HepG2 (cell line): ENCODE measurements at regions not wholly inside any gene's neighbourhood (a gene's known extent, or its start where the extent isn't known, plus 50 kb on each side); places are given as distances from the start of the nearest gene placed in this dataset.

Source experiments
- ATAC-seq: fragments of 200-7000 bp; cut with Tn5 transposase; 3 replicates; pipeline ENCODE4 v1.9.1; 2020; ENCODE audit warnings: mild to moderate bottlenecking, moderate library complexity
- BruUV-seq: library from RNA; stranded (reverse); fragments of 400-500 nt; replicated peaks from 2 replicates; lab custom pipeline; 2021; lab: Mats Ljungman, UMichigan
- CTCF ChIA-PET: fragments of 300-600 bp; formaldehyde crosslinking; extraction: SDS; loops from one replicate; lab custom pipeline; 2021; ENCODE audit warnings: low total read pairs, inconsistent platforms, low intra/inter-chr PET ratio; lab: Yijun Ruan, JAX
- POLR2A ChIA-PET: fragments of 350-600 bp; sonication (Branson Sonifier 250); formaldehyde crosslinking; loops from one replicate; lab custom pipeline; 2020; ENCODE audit warnings: antibody characterized with exemption, inconsistent platforms; lab: Yijun Ruan, JAX
- DNase-seq: peaks from one replicate; pipeline ENCODE4 v3.0.0-alpha.2; 2015; ENCODE audit warnings: low spot score
- FAIRE-seq: peaks from 3 replicates; lab custom pipeline; 2011; peaks lifted over from hg19 to GRCh38; lab: Jason Lieb, UNC
- H2AFZ ChIP-seq: one replicate; pipeline ENCODE4 v1.6.1; 2011; ENCODE audit warnings: low read length, inconsistent platforms
- H3K27ac ChIP-seq: fragments of 300-600 bp; 3 replicates; pipeline ENCODE4 v1.8.0; 2011; ENCODE audit warnings: mixed run types, mild to moderate bottlenecking, mixed read lengths, low read length, inconsistent platforms; ENCODE audit not compliant: insufficient read depth; ENCODE audit errors: extremely low read length
- H3K27me3 ChIP-seq, 2 experiments: fragments of 200-600 bp in 1 of 2; 2 replicates in 1 of 2; 3 replicates in 1 of 2; pipeline versions ENCODE4 v1.6.0 to v1.8.0; 2011; ENCODE audit warnings: low read length in 2 of 2, mild to moderate bottlenecking in 2 of 2, moderate library complexity in 2 of 2, inconsistent platforms in 1 of 2; ENCODE audit not compliant: insufficient read depth in 2 of 2, control insufficient read depth in 1 of 2
- H3K36me3 ChIP-seq, 2 experiments: fragments of 200-600 bp in 1 of 2; replicated peaks in 1 of 2; 2 replicates in 1 of 2; 3 replicates in 1 of 2; pipeline versions ENCODE4 v1.5.1 to v1.8.0; 2011; ENCODE audit warnings: low read length in 2 of 2, inconsistent platforms in 1 of 2; ENCODE audit not compliant: insufficient read depth in 2 of 2, control insufficient read depth in 1 of 2
- H3K4me1 ChIP-seq: 2 replicates; pipeline ENCODE4 v1.5.1; 2012; ENCODE audit warnings: low read length, inconsistent platforms; ENCODE audit not compliant: insufficient read depth
- H3K4me2 ChIP-seq: 2 replicates; pipeline ENCODE4 v1.6.0; 2011; ENCODE audit warnings: low read depth, low read length, inconsistent platforms
- H3K4me3 ChIP-seq, 3 experiments: fragments of 200-600 bp in 1 of 3; sonication (generic), shearing (Covaris generic) in 1 of 3; replicated peaks in 1 of 3; 2 replicates each; pipeline ENCODE4 v1.5.1; 2011 to 2016; ENCODE audit warnings: low read length in 3 of 3, inconsistent platforms in 2 of 3, low read depth in 2 of 3, mild to moderate bottlenecking in 2 of 3, control low read depth in 1 of 3, mixed read lengths in 1 of 3; ENCODE audit not compliant: insufficient read depth in 1 of 3
- H3K79me2 ChIP-seq: one replicate; pipeline ENCODE4 v1.6.1; 2011; ENCODE audit warnings: low read length, inconsistent platforms; ENCODE audit not compliant: insufficient read depth
- H3K9ac ChIP-seq: 2 replicates; pipeline ENCODE4 v1.6.0; 2011; ENCODE audit warnings: mild to moderate bottlenecking, low read depth, low read length, inconsistent platforms; ENCODE audit not compliant: insufficient read depth
- H3K9me3 ChIP-seq: 2 replicates; pipeline ENCODE4 v1.5.1; 2012; ENCODE audit warnings: mild to moderate bottlenecking, low read length
- H4K20me1 ChIP-seq: 2 replicates; pipeline ENCODE4 v1.6.0; 2011; ENCODE audit warnings: inconsistent platforms, mild to moderate bottlenecking, low read length, moderate library complexity; ENCODE audit not compliant: insufficient read depth
- CEBPB ChIP-seq: IDR thresholded peaks from 2 replicates; pipeline ENCODE4 v1.6.1; 2011; ENCODE audit warnings: low read depth, low read length, improper control_type of control experiment, borderline replicate concordance
- GLMP ChIP-seq: sonication (generic); formaldehyde crosslinking; IDR thresholded peaks from 2 replicates; pipeline ENCODE4 v1.9.0; 2021; ENCODE audit warnings: missing genetic modification reagents, mild to moderate bottlenecking, borderline replicate concordance
- JARID2 ChIP-seq: sonication (generic); formaldehyde crosslinking; IDR thresholded peaks from 2 replicates; pipeline ENCODE4 v1.8.1; 2023; ENCODE audit warnings: missing genetic modification reagents, inconsistent platforms; ENCODE audit not compliant: insufficient replicate concordance
- KDM6A ChIP-seq: IDR thresholded peaks from 2 replicates; pipeline ENCODE4 v1.6.1; 2016; ENCODE audit warnings: low read depth
- NFE2L2 ChIP-seq: fragments of 150-350 bp; IDR thresholded peaks from 2 replicates; pipeline ENCODE4 v1.6.1; 2014; ENCODE audit warnings: low read length
- ONECUT2 ChIP-seq: sonication (generic); formaldehyde crosslinking; IDR thresholded peaks from 2 replicates; pipeline ENCODE4 v1.4.0; 2020; ENCODE audit warnings: missing genetic modification reagents
- PHF8 ChIP-seq: sonication (generic); formaldehyde crosslinking; IDR thresholded peaks from 2 replicates; pipeline ENCODE4 v1.5.0; 2020; ENCODE audit warnings: missing genetic modification reagents
- SETDB1 ChIP-seq: sonication (generic); formaldehyde crosslinking; IDR thresholded peaks from 2 replicates; pipeline ENCODE4 v1.5.1; 2020; ENCODE audit warnings: missing genetic modification reagents, mild to moderate bottlenecking, borderline replicate concordance
- TEF ChIP-seq: sonication (generic); formaldehyde crosslinking; IDR thresholded peaks from 2 replicates; pipeline ENCODE4 v1.5.0; 2020; ENCODE audit warnings: missing genetic modification reagents
- ZNF740 ChIP-seq: sonication (generic); formaldehyde crosslinking; IDR thresholded peaks from 2 replicates; pipeline ENCODE4 v1.4.0; 2020; ENCODE audit warnings: missing genetic modification reagents
- ZNF773 ChIP-seq: sonication (generic); formaldehyde crosslinking; IDR thresholded peaks from 2 replicates; pipeline ENCODE4 v1.4.0; 2020; ENCODE audit warnings: missing genetic modification reagents, borderline replicate concordance
- WGBS: methylation state at CpG from one replicate; pipeline ENCODE4 v1.1.6; 2017; ENCODE audit warnings: low lambda C conversion rate; 5-methylcytosine and 5-hydroxymethylcytosine counted together
- in situ Hi-C: cut with HindIII; loops from 2 replicates; pipeline ENCODE4 v1.10.0; 2017; ENCODE audit warnings: low pct_unique_long_range_greater_than_20kb; ENCODE audit not compliant: extremely low pct_ligation_motif_present
- intact Hi-C: fragments of 100-400 bp; cut with micrococcal nuclease; formaldehyde crosslinking; loops from one replicate; pipeline ENCODE4 v1.10.0; 2022; ENCODE audit not compliant: unreplicated experiment
- TF ChIP-seq, protein P1 (sequence below): IDR thresholded peaks from 2 replicates; pipeline ENCODE4 v1.6.1; 2016; ENCODE audit warnings: control low read depth

DNA sequence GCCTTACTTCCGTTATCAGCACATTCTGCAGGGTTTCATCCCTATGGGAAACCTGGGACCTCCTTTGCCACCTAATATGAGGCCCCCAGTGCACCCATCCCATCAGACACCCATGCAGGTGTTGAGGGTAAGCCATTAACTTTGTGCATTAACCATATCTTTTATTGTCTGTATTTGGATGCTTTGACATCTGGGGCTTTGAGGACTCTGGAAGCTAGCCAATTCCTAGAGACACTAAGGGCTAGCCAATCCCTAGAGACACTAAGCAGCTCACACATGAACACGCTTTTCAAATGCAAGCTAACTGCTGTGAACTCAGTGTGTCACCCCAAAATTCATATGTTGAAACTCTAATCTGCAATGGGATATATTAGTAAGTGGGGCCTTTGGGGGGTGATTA lies 272.5 kb upstream of the COBL start:
- in situ Hi-C loops (no loop called here), intact Hi-C loops (no loop called here)
- no peaks in the 10 kb centered on the region for H3K36me3 ChIP-seq
- POLR2A ChIA-PET = no interaction called here
- H3K4me1 ChIP-seq = peaks cover 17% of the 10 kb centered on the region
- no peaks in the 10 kb centered on the region for H3K79me2 ChIP-seq
- H3K4me3 ChIP-seq = no peak overlapping the region
- CTCF ChIA-PET = no interaction called here
- 0% methylated on average over 2 of the region's 2 CpGs for WGBS
- FAIRE-seq = no peak
- H3K9ac ChIP-seq = no peak overlapping the region
- no peaks in the 10 kb centered on the region for H3K9me3 ChIP-seq
- no peak overlapping the region for H3K27ac ChIP-seq
- no peak overlapping the region for H3K4me2 ChIP-seq
- no peak overlapping the region for H2AFZ ChIP-seq
- H3K27me3 ChIP-seq = no peaks in the 10 kb centered on the region; a peak in 2 of 5 replicates
- no TSS peak for BruUV-seq
- no peak for DNase-seq
- TF ChIP-seq TEF (CRISPR knock-in tag) = no peak
- TF ChIP-seq, protein P1, sequence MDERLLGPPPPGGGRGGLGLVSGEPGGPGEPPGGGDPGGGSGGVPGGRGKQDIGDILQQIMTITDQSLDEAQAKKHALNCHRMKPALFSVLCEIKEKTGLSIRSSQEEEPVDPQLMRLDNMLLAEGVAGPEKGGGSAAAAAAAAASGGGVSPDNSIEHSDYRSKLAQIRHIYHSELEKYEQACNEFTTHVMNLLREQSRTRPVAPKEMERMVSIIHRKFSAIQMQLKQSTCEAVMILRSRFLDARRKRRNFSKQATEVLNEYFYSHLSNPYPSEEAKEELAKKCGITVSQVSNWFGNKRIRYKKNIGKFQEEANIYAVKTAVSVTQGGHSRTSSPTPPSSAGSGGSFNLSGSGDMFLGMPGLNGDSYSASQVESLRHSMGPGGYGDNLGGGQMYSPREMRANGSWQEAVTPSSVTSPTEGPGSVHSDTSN (CRISPR knock-in tag) = no peak
- TF ChIP-seq ZNF773 (CRISPR knock-in tag) = no peak
- TF ChIP-seq CEBPB = no peak
- no peak for TF ChIP-seq ZNF740
- TF ChIP-seq SETDB1 (CRISPR knock-in tag) = no peak
- no peak for TF ChIP-seq NFE2L2
- TF ChIP-seq JARID2 = no peak
- no peak for TF ChIP-seq ONECUT2 (CRISPR knock-in tag)
- no peak for TF ChIP-seq PHF8 (CRISPR knock-in tag)
- TF ChIP-seq KDM6A = no peak
- TF ChIP-seq GLMP = no peak
- TF ChIP-seq, all 625 proteins: peak for 0
- no peak for ATAC-seq
- H4K20me1 ChIP-seq = no peaks in the 10 kb centered on the region
